GM21717 (cell line): ENCODE measurements at regions not wholly inside any gene's neighbourhood (a gene's known extent, or its start where the extent isn't known, plus 50 kb on each side); places are given as distances from the start of the nearest gene placed in this dataset.
"Not testable (repeated sequence)": the region's sequence is repeated elsewhere in the genome, so short reads cannot be mapped to it uniquely, and the experiment has no call there.

Experiments
- ATAC-seq: cut with Tn5 transposase; IDR thresholded peaks from one replicate; pipeline ENCODE4 v1.9.1; 2021; ENCODE audit warnings: mild to moderate bottlenecking, moderate library complexity; ENCODE audit not compliant: unreplicated experiment

GRCh38 chr5:114146398-114146797 lies 215.5 kb upstream of the KCNN2 start:
- ATAC-seq = no peak

- no peak for ATAC-seq
Observed at GRCh38 chr5:114148253-114148652, 213.6 kb upstream of the KCNN2 start.

- not testable (repeated sequence) for ATAC-seq
Observed at GRCh38 chr5:114148728-114149127, 213.1 kb upstream of the KCNN2 start.

GRCh38 chr5:114152656-114153360 lies 209.1 kb upstream of the KCNN2 start:
- ATAC-seq = no peak

- no peak for ATAC-seq
Observed at GRCh38 chr5:114153392-114153791, 208.5 kb upstream of the KCNN2 start.

GRCh38 chr5:114153833-114154232 lies 208.0 kb upstream of the KCNN2 start:
- no peak for ATAC-seq

- no peak for ATAC-seq
Observed at GRCh38 chr5:114166081-114166480, 195.8 kb upstream of the KCNN2 start.

- ATAC-seq = no peak
Observed at GRCh38 chr5:114174131-114174530, 187.7 kb upstream of the KCNN2 start.

GRCh38 chr5:114174837-114175236 lies 187.0 kb upstream of the KCNN2 start:
- no peak for ATAC-seq

- no peak for ATAC-seq
Observed at GRCh38 chr5:114176356-114176755, 185.5 kb upstream of the KCNN2 start.

GRCh38 chr5:114179134-114179533 lies 182.7 kb upstream of the KCNN2 start:
- ATAC-seq = no peak

GRCh38 chr5:114184006-114184405 lies 177.9 kb upstream of the KCNN2 start:
- ATAC-seq = no peak

GRCh38 chr5:114185274-114185673 lies 176.6 kb upstream of the KCNN2 start:
- no peak for ATAC-seq

GRCh38 chr5:114191441-114191840 lies 170.4 kb upstream of the KCNN2 start:
- no peak for ATAC-seq

GRCh38 chr5:114192108-114192507 lies 169.8 kb upstream of the KCNN2 start:
- ATAC-seq = no peak

- no peak for ATAC-seq
Observed at GRCh38 chr5:114201332-114201731, 160.5 kb upstream of the KCNN2 start.

GRCh38 chr5:114204923-114205322 lies 156.9 kb upstream of the KCNN2 start:
- ATAC-seq = no peak

GRCh38 chr5:114206640-114207039 lies 155.2 kb upstream of the KCNN2 start:
- no peak for ATAC-seq

GRCh38 chr5:114207615-114208014 lies 154.3 kb upstream of the KCNN2 start:
- no peak for ATAC-seq

GRCh38 chr5:114208120-114208519 lies 153.8 kb upstream of the KCNN2 start:
- no peak for ATAC-seq

GRCh38 chr5:114208588-114208987 lies 153.3 kb upstream of the KCNN2 start:
- ATAC-seq = no peak

GRCh38 chr5:114210662-114211061 lies 151.2 kb upstream of the KCNN2 start:
- no peak for ATAC-seq

- ATAC-seq = no peak
Observed at GRCh38 chr5:114221807-114222206, 140.1 kb upstream of the KCNN2 start.
